ENCODE measurements at regions not wholly inside any gene's neighbourhood (a gene's known extent, or its start where the extent isn't known, plus 50 kb on each side); places are given as distances from the start of the nearest gene placed in this dataset.

DNA sequence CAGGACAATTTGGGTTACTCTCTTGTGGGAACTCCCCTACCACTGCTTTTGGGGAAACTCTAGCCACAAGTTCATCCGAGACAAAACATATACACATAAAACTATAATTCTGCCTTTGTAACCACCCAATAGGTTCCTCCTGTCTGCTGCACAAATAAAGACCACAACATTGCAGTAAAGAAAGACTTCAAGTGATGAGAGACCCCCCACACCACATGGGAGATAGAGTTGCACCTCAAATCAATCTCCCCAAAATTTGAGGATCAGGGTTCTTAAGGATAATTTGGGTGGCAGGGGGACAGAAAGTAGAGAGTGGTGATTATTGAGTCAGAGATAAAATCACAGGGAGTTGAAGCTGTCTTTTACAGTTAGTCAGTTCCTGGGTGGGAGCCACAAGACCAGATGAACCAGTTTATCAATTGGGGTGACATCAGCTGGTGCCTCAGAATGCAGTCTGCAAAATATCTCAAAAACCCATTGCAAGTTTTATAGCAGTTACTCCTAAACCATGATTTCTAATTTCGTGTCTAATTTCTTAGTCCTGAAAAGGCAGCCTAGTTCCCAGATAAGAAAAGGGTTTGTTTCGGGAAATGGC is 1348.5 kb downstream of the PCDH9 start:
- DNase-seq (ENCODE audit: low read depth) = no peak

DNA sequence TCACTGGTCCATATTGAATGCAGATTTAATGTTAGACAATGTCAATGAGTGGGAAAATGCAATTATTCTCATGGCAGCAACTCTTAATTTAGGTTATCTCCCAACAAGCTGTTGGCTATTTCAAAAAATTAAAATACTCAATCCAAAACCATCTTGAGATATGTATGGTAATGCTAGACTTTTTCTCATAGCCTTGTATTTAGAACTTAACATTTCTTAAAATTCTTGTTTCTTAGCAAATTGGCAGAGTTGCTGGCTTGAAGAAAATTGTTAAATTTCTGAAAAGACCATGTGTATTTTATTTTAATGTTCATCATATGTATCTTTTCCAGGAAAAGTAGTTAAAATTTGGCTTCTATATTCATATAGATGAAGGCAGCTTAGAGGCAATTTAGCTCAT is 1355.1 kb downstream of the PCDH9 start:
- DNase-seq (ENCODE audit: low read depth) = no peak

DNA sequence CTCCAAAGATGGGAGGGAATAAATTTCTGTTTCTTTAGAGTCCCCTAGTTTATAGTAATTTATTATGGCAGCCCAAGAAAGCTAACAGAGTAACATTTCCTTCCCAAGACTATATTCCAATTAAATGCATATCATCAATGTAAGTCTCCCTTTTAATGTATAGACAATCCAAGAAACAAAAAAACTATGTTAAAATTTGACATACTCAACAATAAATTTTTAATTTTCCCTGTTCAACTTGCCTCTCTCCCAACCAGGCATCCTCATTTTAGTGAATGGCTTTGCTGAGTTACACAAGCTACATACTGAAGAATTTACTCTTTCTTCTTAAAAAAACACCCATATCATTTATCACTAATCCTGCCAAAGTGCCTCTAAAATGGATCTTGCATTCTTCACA is 1357.7 kb downstream of the PCDH9 start:
- DNase-seq (ENCODE audit: low read depth) = no peak

DNA sequence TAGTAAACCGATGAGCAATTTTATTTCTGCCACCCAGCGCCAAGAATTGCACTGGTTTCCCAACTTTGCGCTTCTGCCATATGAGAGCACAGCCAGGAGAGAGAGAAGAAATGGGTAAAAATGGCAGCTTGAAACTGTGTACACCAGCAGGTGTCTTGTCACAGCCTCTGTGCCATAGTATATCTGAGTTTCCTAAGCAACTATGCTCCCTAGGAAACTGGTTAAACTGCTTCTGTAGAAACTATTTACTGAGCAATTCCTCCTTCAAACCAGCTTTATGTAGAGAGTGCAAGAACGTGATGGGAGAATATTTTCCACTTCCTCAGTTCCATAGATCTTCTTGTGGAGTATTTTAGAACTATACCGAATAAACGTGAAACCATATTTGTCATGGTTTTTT is 1361.3 kb downstream of the PCDH9 start:
- no peak for DNase-seq (ENCODE audit: low read depth)

DNA sequence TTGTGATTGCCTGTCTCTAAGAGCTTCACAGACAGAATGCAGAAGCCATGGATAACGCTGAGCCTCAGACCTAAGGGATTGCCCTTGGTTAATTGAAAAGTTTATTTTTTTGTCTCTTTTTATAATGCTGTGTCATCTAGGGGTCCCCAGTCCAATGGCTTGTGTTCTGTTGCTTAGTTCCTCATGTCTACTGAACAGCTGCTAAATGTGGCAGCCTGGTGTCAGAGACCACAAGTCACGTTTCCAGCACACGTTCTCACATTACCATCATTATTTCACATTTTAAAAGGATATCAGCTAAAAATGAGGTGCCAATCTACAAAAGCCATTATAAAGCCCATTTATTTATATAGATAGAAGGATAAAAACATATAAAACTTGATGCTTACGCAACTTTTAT is 1362.0 kb downstream of the PCDH9 start:
- no peak for DNase-seq (ENCODE audit: low read depth)

DNA sequence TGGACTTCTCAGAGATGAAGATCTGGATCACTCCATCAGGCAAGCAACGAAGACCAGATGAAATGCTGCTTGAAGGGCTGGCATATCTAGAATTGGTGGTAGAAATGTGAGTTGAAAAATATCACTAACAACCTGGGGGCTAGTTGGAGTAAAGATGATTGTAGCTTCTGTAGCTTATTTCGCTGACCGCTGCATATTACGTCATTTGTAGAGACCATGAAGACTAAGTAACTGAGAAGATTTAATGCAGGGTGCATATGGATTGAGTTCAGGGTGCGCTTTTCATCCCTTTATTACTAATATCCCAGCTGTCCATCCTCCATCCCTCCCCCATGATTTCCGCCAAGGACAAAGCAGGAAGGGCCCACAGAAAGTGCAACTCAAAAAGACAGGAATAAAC is 1364.0 kb downstream of the PCDH9 start:
- DNase-seq (ENCODE audit: low read depth) = no peak

DNA sequence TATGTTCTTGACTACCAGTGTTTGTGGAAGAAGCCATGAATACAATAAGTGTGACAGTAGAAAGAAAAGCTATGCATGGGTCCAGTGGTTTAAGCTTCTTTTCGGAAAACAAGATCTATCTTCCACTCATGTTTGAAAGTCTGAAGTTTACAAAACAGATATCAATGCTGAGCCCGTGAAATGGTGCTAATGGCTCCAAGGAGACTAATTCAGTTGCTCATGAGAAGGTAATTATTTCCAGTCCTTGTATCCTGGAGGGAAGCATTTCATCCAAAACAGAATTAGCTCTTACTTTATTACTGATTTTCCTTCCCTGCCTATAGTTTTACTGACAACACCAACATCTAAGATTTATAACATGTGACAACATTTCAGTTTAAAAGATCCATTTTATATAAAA is 1364.9 kb downstream of the PCDH9 start:
- no peak for DNase-seq (ENCODE audit: low read depth)

DNA sequence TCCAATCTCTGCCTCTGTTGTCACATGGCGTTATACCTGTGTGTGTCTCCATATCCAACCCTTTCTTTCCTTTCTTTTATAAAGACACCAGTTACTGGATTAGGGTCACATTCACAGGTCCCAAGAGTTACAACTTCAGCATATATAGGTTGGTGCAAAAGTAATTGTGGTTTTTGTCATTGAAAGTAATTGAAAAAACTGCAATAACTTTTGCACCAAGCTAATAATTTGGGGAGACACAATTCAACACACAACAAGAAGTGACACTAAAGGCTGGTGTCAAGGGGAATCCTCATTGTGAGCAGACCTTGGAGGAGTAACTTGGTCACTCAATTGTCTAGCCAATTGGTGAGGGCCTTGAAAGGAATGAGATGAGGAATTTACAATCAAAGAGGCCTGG is 1366.1 kb downstream of the PCDH9 start:
- DNase-seq (ENCODE audit: low read depth) = no peak

DNA sequence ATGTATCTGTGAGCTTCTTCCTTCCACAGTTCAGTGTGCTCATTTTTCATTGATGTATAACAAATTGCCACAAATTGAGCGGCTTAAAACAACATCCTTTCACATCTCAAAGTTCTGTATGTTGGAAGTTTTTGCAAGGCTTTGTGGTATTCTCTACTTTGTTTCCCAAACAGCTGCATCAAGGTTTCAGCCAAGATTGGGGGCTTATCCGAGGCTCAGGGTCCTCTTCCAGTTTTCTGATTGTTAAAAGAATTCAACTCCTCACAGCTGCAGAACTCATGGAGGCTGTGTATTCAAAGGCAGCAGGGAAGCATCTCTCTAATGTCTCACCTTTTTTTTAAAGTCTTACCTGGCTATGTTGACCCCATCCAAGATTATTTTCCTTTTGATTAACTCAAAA is 1369.8 kb downstream of the PCDH9 start:
- no peak for DNase-seq (ENCODE audit: low read depth)

DNA sequence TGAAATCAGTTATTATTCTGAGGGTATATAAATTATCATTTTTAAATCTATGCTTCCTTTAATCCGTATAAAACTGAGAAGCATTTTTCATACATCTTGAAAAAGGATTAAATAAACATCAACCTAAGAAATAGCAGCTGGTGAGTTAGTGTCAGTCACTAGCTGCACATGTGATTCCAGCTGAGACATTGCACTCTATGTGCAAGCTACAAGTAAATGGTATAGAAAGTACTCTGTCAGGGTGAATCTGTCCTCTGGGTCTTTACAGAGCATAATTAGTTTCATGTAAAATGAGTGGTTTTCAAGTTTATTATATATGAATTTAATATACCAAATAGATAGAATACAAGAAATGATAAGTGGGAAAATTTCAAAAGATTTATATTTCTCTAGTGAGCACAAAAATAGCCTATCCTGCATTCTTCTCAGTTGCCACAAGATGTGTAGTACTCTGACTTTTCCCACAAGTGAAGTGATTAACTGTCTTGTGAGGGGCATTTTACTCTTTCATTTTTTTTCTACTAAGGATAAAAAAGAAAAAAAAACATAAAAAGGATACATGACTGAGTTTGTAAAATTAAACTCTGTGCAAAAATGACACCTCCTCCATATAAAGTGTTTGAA is 1372.1 kb downstream of the PCDH9 start:
- no peak for DNase-seq (ENCODE audit: low read depth)

DNA sequence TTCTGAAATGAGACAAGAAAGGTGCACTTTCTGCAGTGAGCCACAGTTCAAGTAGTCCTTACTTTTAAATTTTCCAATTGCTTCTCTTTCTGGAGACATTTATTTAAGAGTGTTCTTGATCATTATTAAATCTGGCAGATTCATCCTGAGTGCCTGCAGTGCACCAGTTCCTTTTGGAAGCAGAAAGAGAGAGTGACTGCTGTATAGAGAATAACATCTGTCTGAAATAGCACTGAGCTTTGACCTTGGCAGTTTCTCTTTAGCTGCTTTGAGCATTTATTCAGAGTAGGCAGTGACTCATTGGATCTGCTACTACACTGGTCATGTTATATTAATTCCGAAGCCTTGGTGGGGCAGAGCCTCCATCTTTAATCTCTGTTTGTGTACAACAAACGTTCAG is 1373.7 kb downstream of the PCDH9 start:
- DNase-seq (ENCODE audit: low read depth) = no peak

DNA sequence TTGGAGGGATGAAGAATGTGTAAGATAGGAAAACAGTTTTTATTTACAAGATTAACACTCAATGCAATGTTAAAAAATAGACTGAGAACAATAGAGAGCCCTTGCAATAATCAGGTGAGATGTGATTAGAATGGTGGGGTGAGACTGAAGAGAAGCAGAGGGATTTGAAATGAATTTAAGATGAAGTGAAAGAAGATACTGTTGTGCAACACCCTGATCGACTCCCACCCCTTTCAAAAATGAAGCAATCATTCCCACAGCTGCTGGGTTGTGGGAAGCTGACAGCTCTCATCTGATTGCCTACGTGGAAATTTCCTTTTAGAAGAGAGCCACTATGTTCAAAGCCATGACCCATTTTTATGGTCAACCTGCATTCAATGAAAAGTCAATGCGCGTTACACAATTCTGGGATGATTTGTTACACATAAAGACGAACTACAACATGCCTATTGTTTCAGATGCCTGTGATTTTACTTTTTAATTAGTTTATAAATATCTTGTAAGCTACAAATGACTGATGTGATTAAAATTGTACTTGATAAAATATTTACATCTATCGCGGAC is 1374.8 kb downstream of the PCDH9 start:
- DNase-seq (ENCODE audit: low read depth) = no peak

DNA sequence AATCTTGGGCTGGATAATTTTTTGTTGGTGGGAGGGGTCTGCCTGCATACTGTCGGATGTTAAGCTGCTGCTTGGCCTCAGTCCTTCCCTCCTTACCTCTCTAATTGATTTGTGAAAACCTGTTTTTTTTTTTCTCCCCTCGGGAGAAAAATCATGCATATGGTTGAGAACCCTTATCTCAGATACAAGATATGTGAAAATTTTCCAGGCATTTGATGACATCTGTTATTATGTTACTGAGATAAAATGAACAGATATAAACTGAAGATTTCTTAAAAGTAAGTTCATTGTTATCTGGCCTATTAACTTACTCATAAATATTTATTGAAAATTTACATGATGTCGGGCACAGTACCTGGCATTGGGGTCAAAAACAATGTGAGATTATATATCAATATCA is 1375.7 kb downstream of the PCDH9 start:
- DNase-seq (ENCODE audit: low read depth) = no peak

DNA sequence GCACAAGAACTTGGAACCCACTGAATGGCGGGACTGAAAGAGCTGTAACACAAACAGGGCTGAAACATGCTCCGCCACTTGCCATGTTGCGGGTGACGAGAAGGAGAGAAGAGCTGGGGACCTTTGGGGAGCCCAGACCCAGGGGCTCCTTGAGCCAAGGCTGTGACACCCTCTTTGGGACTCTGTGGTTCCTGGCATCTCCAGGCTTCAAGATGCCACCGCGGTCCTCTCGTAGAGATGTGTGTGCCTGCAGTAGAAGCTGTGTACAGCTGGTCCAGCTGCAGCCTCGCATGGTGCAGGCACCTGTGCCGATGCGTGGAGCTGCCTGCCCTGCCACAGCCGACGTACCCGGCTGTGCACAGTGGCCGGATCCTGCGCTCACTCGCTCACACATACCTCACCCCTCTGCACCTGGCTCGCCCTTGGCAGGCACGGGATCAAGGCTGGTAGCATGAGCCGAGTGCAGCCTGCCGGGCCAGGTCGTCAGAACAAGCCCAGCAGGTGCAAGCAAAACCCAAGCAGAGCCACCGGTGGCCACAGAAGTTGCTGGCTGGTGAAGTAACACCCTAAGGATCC is 1385.8 kb downstream of the PCDH9 start:
- no peak for DNase-seq (ENCODE audit: low read depth)

DNA sequence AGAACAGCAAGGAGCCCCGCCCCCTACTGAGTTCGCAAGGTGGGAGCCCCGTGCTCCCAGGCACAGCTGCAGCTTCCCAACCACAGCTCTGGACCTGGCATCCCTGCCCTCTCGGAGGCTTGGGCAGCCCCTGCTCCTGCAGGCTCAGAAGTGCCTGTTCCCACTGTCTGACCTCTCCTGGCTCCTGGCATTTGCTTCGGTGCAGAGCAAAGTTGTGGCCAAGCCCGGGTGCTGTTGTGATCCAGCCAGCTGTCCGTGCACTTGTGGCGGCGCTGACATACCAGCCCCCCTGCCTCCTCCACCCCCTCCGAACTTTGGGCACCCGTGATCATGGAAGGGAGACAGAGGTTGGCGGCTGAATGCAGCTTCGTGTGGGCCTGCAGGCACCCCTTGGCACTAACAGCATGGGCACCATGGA is 1386.8 kb downstream of the PCDH9 start:
- no peak for DNase-seq (ENCODE audit: low read depth)

DNA sequence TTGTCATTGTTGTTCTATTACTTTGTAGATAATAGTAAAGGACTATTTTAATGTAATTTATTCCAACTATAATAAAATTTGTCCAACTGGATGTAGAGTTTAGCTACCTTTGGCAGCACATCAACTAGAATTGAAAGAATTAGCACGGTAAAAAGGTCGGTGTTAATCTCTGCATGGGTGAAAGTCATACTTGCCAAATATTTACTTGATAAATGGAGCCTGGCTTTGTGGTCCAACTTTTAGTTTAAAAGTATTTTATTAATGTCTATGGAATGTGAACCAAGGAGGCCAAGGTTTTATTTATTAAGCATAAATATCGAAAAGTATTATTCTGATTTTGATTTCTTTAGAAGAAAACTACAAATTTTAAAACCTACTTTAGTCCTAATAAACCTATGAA is 1389.0 kb downstream of the PCDH9 start:
- DNase-seq (ENCODE audit: low read depth) = no peak

DNA sequence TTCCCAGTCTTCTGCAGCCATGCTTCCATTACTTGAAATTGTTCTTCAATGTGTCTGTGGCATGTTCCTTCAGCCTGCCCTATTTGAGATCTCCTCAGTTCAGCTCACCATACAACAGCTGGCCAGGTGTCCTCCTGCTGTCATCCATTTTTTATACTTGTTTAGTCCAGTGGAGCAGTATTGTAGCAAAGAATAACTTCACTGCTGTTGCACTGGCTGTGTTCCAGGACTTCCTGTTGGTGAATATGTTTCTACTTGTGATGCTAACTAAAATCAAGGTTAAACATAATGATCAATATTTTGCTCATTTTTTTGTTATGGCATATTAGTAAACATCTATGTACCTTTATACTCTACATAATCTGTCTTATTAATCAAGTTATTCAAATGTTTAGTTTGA is 1394.1 kb downstream of the PCDH9 start:
- no peak for DNase-seq (ENCODE audit: low read depth)

DNA sequence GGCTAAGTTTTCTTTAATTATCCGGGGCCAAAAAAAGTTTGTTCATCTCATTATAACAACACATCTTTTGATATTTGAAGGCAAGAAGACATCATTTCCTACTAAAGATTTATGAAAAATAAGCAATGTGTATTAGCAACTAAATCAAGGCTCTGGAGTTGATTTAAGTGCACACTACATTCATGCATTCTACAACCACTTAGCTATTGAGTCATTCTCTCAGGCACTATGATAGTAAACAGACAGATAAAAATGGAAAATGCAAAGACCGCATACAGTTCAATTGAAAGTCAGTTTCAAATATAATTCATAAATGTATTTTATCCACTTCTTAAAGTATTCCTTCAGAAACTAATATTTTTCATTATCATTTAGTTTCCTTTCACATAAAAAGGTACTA is 1395.2 kb downstream of the PCDH9 start:
- no peak for DNase-seq (ENCODE audit: low read depth)

DNA sequence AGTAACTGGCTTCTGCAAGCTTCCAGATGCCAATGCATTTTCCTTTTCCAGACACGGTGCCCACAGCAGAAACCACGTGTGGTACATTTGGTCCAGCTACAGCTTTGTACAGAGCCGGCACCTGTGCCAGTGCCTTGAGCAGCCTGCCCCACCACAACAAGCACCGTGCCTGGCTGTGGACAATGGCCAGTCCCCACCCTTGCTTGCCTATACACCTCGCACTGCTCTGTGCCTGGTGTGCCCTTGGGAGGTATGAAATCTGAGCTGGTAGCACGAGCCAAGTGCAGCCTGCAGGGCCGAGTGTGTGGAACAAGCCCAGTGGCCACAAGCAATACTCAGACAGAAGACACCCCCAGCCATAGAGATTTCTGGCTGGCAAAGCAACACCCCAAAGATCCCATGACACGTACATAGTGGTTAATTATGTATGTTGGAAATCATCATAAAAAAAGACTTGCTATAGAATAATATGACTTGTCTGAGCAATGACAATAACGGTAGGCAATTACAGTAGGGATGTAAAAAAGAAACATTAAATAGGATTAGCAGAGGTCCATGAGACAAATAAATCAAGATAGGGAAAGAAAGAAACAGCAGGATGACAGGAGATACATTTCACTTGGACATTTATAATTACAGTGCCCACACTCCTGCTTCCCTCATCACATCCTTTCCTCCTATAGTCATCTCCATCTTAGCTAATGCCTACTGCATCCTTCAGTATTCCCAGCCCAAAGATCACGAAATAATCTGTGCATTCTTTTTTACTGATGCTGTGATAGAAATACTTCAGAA is 1399.5 kb downstream of the PCDH9 start:
- no peak for DNase-seq (ENCODE audit: low read depth)

DNA sequence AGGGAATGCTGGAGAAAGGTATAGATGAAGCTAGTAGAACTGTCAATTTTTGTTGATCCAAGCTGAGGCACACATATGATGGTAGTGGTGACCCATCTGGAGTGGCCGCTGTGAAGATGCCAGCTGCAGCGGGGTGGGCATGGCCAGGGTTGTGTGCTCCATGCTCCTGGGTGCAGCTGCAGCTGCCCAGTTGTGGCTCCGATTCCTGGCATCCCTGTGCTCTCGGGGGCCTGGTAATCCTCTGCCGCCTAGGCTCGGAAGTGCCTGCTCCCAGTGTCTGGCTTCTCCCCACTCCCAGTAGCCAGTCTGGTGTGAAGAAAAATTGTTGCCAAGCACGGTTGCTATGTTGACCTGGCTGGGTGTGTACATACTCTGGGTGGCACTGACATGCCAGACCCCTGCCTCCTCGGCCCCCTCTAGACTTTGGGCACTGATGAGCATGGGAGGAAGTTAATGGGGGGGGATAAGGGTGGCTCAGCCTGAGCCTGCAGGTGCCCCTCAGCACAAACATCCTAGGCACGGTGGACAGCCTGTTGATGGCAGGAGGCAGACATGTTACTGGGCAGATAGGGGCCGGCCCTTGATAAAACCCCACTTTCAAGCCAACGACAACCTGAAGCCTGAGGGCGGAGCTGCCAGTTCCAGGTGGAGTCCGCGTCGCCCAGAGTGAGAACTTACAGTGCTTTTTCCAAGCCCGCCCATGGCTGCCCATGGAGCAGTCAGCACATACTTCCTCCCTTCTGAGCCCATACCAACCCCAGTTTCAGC is 1400.7 kb downstream of the PCDH9 start:
- DNase-seq (ENCODE audit: low read depth) = no peak

DNA sequence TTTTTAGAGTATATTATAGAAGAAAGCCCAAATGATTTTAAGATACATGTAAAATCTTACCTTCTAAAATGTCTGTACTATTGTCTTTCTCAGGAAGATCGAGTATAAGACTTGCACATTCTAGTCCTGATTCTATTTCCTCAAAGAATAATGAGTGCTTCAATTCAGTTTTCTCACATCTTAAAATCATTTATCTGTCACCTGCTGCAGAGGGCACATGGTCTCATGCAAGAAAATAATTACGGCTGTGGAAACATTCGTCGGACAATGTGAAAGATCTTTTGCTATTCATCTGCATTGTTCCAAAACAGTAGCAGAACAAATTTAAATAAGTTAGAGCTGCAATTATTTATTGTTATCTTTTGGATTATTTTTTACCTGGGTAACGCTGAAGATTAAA is 1403.5 kb downstream of the PCDH9 start:
- no peak for DNase-seq (ENCODE audit: low read depth)

DNA sequence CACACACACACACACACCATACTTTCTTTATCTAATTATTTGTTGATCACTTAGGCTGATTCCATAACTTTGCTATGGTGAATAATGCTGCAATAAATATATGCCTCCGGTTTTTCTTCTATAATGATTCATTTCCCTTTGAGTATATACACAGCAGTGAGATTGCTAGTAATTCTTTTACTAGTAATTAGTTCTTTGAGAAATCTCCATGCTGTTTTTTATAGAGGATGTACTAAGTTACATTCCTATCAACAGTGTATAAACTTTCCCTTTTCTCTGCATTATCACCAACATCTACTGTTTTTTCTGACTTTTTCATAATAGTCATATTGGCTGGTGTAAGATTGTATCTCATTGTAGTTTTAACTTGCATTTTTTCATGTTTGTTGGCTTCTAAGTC is 1405.1 kb downstream of the PCDH9 start:
- DNase-seq (ENCODE audit: low read depth) = no peak

Measured in CMK (cell line).